ENCODE measurements at regions not wholly inside any gene's neighbourhood (a gene's known extent, or its start where the extent isn't known, plus 50 kb on each side); places are given as distances from the start of the nearest gene placed in this dataset.

- H3K4me2 ChIP-seq (ENCODE audit: low read length), result no peak overlapping the region
- H3K27ac ChIP-seq (ENCODE audit: low read length), result no peak overlapping the region
- no peaks in the 10 kb centered on the region for H3K9me3 ChIP-seq (ENCODE audit: low read length)
- H3K4me3 ChIP-seq (ENCODE audit: low read length), result no peak overlapping the region
- no peaks in the 10 kb centered on the region for H3K9me2 ChIP-seq (ENCODE audit: insufficient read depth, low read length)
- no peak overlapping the region for H3K9ac ChIP-seq (ENCODE audit: low read length)
- no peaks in the 10 kb centered on the region for H3K36me3 ChIP-seq (ENCODE audit: insufficient read depth, low read length)
- no peaks in the 10 kb centered on the region for H3K27me3 ChIP-seq (ENCODE audit: insufficient read depth, low read depth, low read length)
- H4K20me1 ChIP-seq (ENCODE audit: insufficient read depth), result no peaks in the 10 kb centered on the region
- H2AFZ ChIP-seq (ENCODE audit: low read depth, low read length), result no peak overlapping the region
- H3K79me2 ChIP-seq (replicated peaks; ENCODE audit: insufficient read depth, low read length), result no peaks in the 10 kb centered on the region
- no peak for TF ChIP-seq MXI1 (conservative IDR thresholded peaks at IDR 0.05; ENCODE audit: poor library complexity, severe bottlenecking)
- TF ChIP-seq EP300 (conservative IDR thresholded peaks at IDR 0.05; ENCODE audit: poor library complexity, severe bottlenecking), result no peak
- TF ChIP-seq CTCF (IDR thresholded peaks at IDR 0.05; ENCODE audit: poor library complexity, severe bottlenecking), result no peak
- TF ChIP-seq POLR2AphosphoS5 (IDR thresholded peaks at IDR 0.05), result no peak
- TF ChIP-seq SMC3 (conservative IDR thresholded peaks at IDR 0.05; ENCODE audit: poor library complexity), result no peak
- no peak for TF ChIP-seq RAD21 (conservative IDR thresholded peaks at IDR 0.05)
- no peak for TF ChIP-seq REST (IDR thresholded peaks at IDR 0.05; ENCODE audit: borderline replicate concordance)
- no peak for TF ChIP-seq TAF1 (IDR thresholded peaks at IDR 0.05; ENCODE audit: low read depth)
- no peak for TF ChIP-seq EZH2 (IDR thresholded peaks at IDR 0.05; ENCODE audit: borderline replicate concordance, insufficient read depth, low read length, poor library complexity, severe bottlenecking)
- no peaks in the 10 kb centered on the region for H3F3A ChIP-seq (ENCODE audit: insufficient read depth, low read length, poor library complexity, severe bottlenecking)
Measured at GRCh38 chr16:75806487-75806886, 80.2 kb upstream of the CPHXL start.

DNA sequence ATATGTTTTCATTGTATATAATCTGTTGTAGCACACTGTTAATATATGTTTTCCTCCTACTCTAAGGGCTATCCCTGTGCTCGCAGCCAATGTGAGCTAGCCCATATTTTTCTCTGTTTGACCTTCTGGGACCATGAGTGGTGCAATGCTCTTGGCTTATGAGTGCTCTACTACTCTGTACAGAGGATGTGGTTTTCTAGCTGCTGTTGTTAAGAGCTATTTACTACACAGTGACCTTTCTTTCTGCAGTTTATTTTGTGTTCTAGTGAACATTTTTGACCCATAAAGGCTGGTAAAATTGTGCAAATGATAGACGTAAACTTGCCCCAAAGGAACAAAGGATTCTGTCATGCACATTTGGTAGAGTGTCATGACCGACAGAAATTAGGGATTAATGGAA is 84.1 kb upstream of the CPHXL start:
- H3K9me3 ChIP-seq (ENCODE audit: low read length), result no peaks in the 10 kb centered on the region
- no peaks in the 10 kb centered on the region for H3K36me3 ChIP-seq (ENCODE audit: insufficient read depth, low read length)
- H3K4me2 ChIP-seq (ENCODE audit: low read length), result no peak overlapping the region
- H3K27me3 ChIP-seq (ENCODE audit: insufficient read depth, low read depth, low read length), result no peaks in the 10 kb centered on the region
- H3K79me2 ChIP-seq (replicated peaks; ENCODE audit: insufficient read depth, low read length), result no peaks in the 10 kb centered on the region
- TF ChIP-seq EZH2 (IDR thresholded peaks at IDR 0.05; ENCODE audit: borderline replicate concordance, insufficient read depth, low read length, poor library complexity, severe bottlenecking), result no peak
- no peak for TF ChIP-seq POLR2AphosphoS5 (IDR thresholded peaks at IDR 0.05)
- no peak for TF ChIP-seq SMC3 (conservative IDR thresholded peaks at IDR 0.05; ENCODE audit: poor library complexity)
- no peak for TF ChIP-seq MXI1 (conservative IDR thresholded peaks at IDR 0.05; ENCODE audit: poor library complexity, severe bottlenecking)
- no peak for TF ChIP-seq EP300 (conservative IDR thresholded peaks at IDR 0.05; ENCODE audit: poor library complexity, severe bottlenecking)
- no peak for TF ChIP-seq RAD21 (conservative IDR thresholded peaks at IDR 0.05)
- TF ChIP-seq TAF1 (IDR thresholded peaks at IDR 0.05; ENCODE audit: low read depth), result no peak
- no peak for TF ChIP-seq CTCF (IDR thresholded peaks at IDR 0.05; ENCODE audit: poor library complexity, severe bottlenecking)
- no peak for TF ChIP-seq REST (IDR thresholded peaks at IDR 0.05; ENCODE audit: borderline replicate concordance)
- H4K20me1 ChIP-seq (ENCODE audit: insufficient read depth), result no peaks in the 10 kb centered on the region
- H3F3A ChIP-seq (ENCODE audit: insufficient read depth, low read length, poor library complexity, severe bottlenecking), result no peaks in the 10 kb centered on the region
- peak overlapping the region; percentile 79 for H3K27ac ChIP-seq (ENCODE audit: low read length)
- H2AFZ ChIP-seq (ENCODE audit: low read depth, low read length), result no peak overlapping the region
- peak overlapping the region; percentile 2 for H3K9ac ChIP-seq (ENCODE audit: low read length)
- H3K4me3 ChIP-seq (ENCODE audit: low read length), result peak overlapping the region; percentile 36
- no peaks in the 10 kb centered on the region for H3K9me2 ChIP-seq (ENCODE audit: insufficient read depth, low read length)

Data from neural cell (in vitro differentiated cells).